ENCODE measurements at regions not wholly inside any gene's neighbourhood (a gene's known extent, or its start where the extent isn't known, plus 50 kb on each side); places are given as distances from the start of the nearest gene placed in this dataset.

GRCh38 chr2:2663401-2664036 is 332.4 kb upstream of the MYT1L start:
- CTCF ChIA-PET (ENCODE audit: partially characterized antibody), result interaction anchor here (1.1 kb wide), 1 partner anchor 102 kb away, joined by 3 read pairs; no protein-coding TSS in a partner anchor
- Histone ChIP-seq H4K8ac (ENCODE audit: extremely low read depth, insufficient read depth, low read length) (no peak overlapping the region), H4K91ac (replicated peaks; ENCODE audit: insufficient read length, low read length) (no peak overlapping the region), H2AFZ (ENCODE audit: low read length) (no peak overlapping the region), H3K4ac (replicated peaks; ENCODE audit: insufficient read length, low read depth, low read length) (no peak overlapping the region), H3K4me2 (ENCODE audit: insufficient read depth in 1 of 2, low read depth in 2 of 2, low read length in 2 of 2) (no peak overlapping the region), H3K27ac (ENCODE audit: low read depth, low read length) (no peak overlapping the region), H3K23me2 (ENCODE audit: low read depth, low read length) (no peaks in the 10 kb centered on the region; the same call in 1 of the 2 replicates), H3K56ac (replicated peaks; ENCODE audit: insufficient read length, low read depth, low read length) (no peak overlapping the region), H3K79me1 (ENCODE audit: low read depth, low read length) (no peaks in the 10 kb centered on the region), H3K18ac (ENCODE audit: extremely low read depth, low read length) (no peak overlapping the region), H3K27me3 (replicated peaks in 1 of 4; ENCODE audit: control insufficient read depth in 3 of 4, extremely low read depth in 1 of 4, insufficient read depth in 3 of 4, low read length in 3 of 4) (no peaks in the 10 kb centered on the region; a peak in 1 of 7 replicates), H3K23ac (ENCODE audit: insufficient read length) (no peak overlapping the region), H4K20me1 (replicated peaks in 1 of 2; ENCODE audit: control insufficient read depth in 1 of 2, insufficient read depth in 2 of 2, low read length in 2 of 2) (no peaks in the 10 kb centered on the region), H2BK5ac (ENCODE audit: low read depth, low read length) (no peak overlapping the region), H3K14ac (ENCODE audit: insufficient read length) (no peak overlapping the region), H3K9me3 (ENCODE audit: insufficient read depth in 2 of 2, low read depth in 1 of 2, low read length in 1 of 2) (peaks cover 7 to 8% of the 10 kb centered on the region in 2 experiments; a peak in 3 of 4 replicates), H3K36me3 (ENCODE audit: control insufficient read depth in 2 of 4, insufficient read depth in 4 of 4, low read length in 3 of 4) (no peaks in the 10 kb centered on the region; a peak in 1 of 8 replicates), H3K79me2 (ENCODE audit: control insufficient read depth in 1 of 2, insufficient read depth in 2 of 2, low read length in 2 of 2) (no peaks in the 10 kb centered on the region), H3K9ac (replicated peaks in 1 of 4; ENCODE audit: extremely low read depth in 1 of 4, low read depth in 3 of 4, low read length in 3 of 4) (no peak overlapping the region), H2BK15ac (ENCODE audit: low read length) (no peak overlapping the region), H3K4me1 (replicated peaks in 1 of 4; ENCODE audit: control insufficient read depth in 3 of 4, insufficient read depth in 4 of 4, low read length in 3 of 4) (no peaks in the 10 kb centered on the region), H2BK12ac (ENCODE audit: low read depth, low read length) (no peak overlapping the region), H2BK20ac (ENCODE audit: low read length) (no peak overlapping the region), H2BK120ac (replicated peaks; ENCODE audit: low read depth, low read length) (no peak overlapping the region), H2AK5ac (ENCODE audit: low read depth, low read length) (no peak overlapping the region), H3K4me3 (ENCODE audit: extremely low read depth in 1 of 4, insufficient read depth in 2 of 4, low read depth in 3 of 4, low read length in 4 of 4) (no peak overlapping the region), H4K5ac (ENCODE audit: insufficient read length, low read depth, low read length) (no peak overlapping the region)
- POLR2A ChIA-PET (ENCODE audit: partially characterized antibody), result no interaction called here
- no peak for FAIRE-seq
- no peak for DNase-seq (ENCODE audit: low read depth in 1 of 2, low spot score in 2 of 2)
- 84% methylated on average over 23 of the region's 23 CpGs; no CpG with 5 or more reads in 1 of the 2 experiments for WGBS, 2 experiments (ENCODE audit: extremely low coverage in 1 of 2, insufficient coverage in 1 of 2, insufficient read length in 1 of 2, insufficient replicate concordance in 2 of 2, low coverage in 1 of 2, low lambda C conversion rate in 2 of 2, missing lambda C conversion rate in 1 of 2)
- TF ChIP-seq TEAD4 (IDR thresholded peaks at IDR 0.05; ENCODE audit: low read depth, low read length), result no peak
- TF ChIP-seq CTCF (IDR thresholded peaks at IDR 0.05; ENCODE audit: control extremely low read depth in 1 of 3, insufficient read depth in 1 of 3, low read depth in 1 of 3, low read length in 3 of 3), result no peak
- no peak for TF ChIP-seq CEBPB (IDR thresholded peaks at IDR 0.05; ENCODE audit: low read depth, low read length)
- no peak for TF ChIP-seq GTF2F1 (IDR thresholded peaks at IDR 0.05; ENCODE audit: borderline replicate concordance, low read depth, low read length)
- TF ChIP-seq BRCA1 (IDR thresholded peaks at IDR 0.05; ENCODE audit: low read depth, low read length), result no peak
- TF ChIP-seq FOSL1 (IDR thresholded peaks at IDR 0.05; ENCODE audit: insufficient read depth, low read depth, low read length), result no peak
- no peak for TF ChIP-seq BACH1 (IDR thresholded peaks at IDR 0.05; ENCODE audit: low read length)
- TF ChIP-seq CBX8 (IDR thresholded peaks at IDR 0.05; ENCODE audit: borderline replicate concordance, low read depth, low read length), result no peak
- TF ChIP-seq POLR2A (IDR thresholded peaks at IDR 0.05; ENCODE audit: control extremely low read depth in 1 of 2, low read depth in 2 of 2, low read length in 2 of 2), result no peak
- TF ChIP-seq, protein P1, sequence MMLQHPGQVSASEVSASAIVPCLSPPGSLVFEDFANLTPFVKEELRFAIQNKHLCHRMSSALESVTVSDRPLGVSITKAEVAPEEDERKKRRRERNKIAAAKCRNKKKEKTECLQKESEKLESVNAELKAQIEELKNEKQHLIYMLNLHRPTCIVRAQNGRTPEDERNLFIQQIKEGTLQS (IDR thresholded peaks at IDR 0.05; ENCODE audit: insufficient read depth, low read depth, low read length), result no peak
- no peak for TF ChIP-seq RAD21 (IDR thresholded peaks at IDR 0.05 in 1 of 2, conservative IDR thresholded peaks at IDR 0.05 in 1 of 2; ENCODE audit: low read depth in 2 of 2, low read length in 2 of 2)

All from H1 (cell line).